ENCODE measurements at regions not wholly inside any gene's neighbourhood (a gene's known extent, or its start where the extent isn't known, plus 50 kb on each side); places are given as distances from the start of the nearest gene placed in this dataset.
"Not testable (repeated sequence)": the region's sequence is repeated elsewhere in the genome, so short reads cannot be mapped to it uniquely, and the experiment has no call there.

GRCh38 chr15:31597466-31597865 is 270.8 kb downstream of the KLF13 start:
- no peak for DNase-seq (ENCODE audit: low read depth)

GRCh38 chr15:31598620-31599019 is 272.0 kb downstream of the KLF13 start:
- DNase-seq (ENCODE audit: low read depth): no peak

GRCh38 chr15:31605467-31605931 is 278.9 kb downstream of the KLF13 start:
- no peak for DNase-seq (ENCODE audit: low read depth)

- DNase-seq (ENCODE audit: low read depth): no peak
Observed at GRCh38 chr15:31606194-31606669, 279.6 kb downstream of the KLF13 start.

DNA sequence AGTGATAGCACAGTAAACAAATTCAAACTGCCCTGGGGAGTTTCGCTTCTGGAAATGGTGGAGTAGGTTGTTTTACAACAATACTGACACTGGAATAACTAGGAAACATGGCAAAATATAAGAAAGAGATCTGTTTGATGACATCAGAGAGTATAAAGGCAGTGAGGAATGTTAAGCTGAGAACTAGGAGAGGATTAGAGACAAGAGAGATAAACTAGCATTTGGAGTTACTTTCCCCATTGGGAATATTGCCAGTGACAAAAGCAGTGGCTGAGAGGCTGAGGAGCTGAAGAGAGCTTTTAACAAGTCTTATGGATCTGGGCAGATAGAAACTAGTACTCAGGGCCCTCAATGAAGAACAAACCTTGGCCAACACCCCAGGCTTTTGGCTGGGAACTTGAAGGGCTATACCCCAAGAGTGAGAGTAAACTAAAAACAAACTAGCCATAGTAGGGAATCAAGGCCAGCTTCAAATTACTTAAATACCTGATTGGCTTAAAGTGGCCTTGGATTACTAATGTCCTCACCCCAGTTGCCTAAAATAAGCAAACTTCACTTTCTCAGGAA is 280.4 kb downstream of the KLF13 start:
- DNase-seq (ENCODE audit: low read depth): no peak

DNA sequence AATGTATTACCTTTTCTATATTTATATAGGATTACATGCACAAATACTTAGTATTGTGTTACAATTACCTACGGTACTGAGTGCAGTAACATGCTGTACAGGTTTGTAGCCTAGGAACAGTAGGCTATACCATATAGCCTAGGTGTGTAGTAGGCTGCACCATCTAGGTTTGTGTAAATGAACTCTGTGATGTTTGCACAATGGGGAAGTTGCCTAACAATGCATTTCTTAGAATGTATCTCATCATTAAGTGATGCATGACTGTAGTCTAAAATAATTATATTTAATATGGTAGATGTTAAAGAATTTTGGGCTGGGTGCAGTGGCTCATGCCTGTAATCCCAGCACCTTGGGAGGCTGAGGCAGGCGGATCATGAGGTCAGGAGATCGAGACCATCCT is 281.0 kb downstream of the KLF13 start:
- DNase-seq (ENCODE audit: low read depth): no peak

- no peak for DNase-seq (ENCODE audit: low read depth)
Observed at GRCh38 chr15:31609258-31609681, 282.6 kb downstream of the KLF13 start.

DNA sequence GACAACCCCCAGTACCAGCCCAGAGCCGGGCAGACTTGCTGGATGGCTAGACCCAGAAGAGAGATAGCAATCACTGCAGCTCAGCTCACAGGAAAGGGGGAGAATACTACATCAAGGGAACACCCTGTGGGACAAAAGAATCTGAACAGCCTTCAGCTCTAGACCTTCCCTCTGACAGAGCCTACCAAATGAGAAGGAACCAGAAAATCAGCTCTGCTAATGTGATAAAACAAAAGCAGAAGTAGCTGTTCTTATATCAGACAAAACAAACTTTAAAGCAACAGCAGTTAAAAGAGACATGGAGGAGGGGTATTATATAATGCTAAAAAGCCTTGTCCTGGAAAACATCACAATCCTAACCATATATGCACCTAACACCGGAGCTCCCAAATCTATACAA is 283.3 kb downstream of the KLF13 start:
- DNase-seq (ENCODE audit: low read depth): no peak

DNA sequence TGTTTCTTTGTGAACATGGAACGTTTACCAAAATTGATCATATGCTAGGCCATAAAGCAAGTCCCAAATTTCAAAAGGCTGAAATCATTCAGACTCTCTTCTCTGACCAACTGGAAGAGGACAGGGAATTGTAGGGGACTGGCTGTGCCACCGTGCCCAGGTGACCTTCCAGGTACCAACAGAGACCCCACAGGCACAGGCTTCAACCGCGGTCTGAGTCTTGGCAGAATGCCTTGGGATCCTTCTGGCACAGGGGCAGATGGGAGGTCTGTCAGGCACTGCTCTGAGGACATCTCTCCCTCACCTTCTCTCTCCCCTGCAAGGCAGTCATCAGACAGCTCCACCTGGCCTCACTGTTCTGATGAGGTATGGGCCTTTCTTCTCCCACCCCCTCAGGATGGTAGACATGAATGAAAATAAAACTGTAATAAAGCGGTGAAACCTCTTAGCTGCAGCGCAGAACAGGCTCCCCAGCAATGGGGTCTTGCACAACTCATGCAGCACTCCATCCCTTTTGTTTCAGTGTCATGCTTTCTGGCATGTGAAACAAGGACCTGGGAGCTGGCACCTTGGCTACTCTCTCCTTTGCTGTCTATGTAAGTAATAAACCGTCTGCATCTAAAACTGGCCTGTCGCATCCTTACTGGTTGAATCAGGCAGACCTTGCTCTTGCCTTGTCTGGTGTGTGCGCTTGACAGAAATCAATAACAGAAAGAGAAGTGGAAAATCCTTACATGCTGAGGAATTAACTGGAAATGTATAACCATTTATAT is 289.2 kb downstream of the KLF13 start:
- no peak for DNase-seq (ENCODE audit: low read depth)

DNA sequence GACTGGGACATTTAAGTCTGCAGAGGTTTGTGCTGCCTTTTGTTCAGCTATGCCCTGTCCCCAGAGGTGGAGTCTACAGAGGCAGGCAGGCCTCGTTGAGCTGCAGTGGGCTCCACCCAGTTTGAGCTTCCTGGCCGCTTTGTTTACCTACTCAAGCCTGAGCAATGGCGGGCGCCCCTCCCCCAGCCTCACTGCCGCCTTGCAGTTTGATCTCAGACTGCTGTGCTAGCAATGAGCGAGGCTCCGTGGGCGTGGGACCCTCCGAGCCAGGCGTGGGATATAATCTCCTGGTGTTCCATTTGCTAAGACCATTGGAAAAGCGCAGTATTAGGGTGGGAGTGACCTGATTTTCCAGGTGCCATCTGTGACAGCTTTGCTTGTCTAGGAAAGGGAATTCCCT is 296.7 kb downstream of the KLF13 start:
- not testable (repeated sequence) for DNase-seq (ENCODE audit: low read depth)

DNA sequence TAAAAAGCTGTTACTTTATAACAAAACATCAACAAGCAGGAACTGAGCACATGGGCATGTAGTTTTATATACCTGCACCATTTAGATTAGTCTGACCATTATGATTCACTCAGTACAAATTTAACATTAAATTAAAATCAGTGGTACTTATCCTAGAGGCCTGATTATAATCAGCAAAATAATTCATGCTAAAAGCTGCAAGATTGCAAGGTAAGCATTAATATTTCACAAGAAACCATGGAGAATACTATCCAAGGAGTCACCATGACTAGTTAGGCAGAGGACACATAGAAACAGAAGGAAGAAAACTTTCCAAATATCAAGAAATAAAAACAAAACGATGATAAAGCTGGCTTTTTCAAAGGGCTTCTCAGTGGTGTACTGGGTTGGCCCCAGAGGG is 297.5 kb downstream of the KLF13 start:
- DNase-seq (ENCODE audit: low read depth): not testable (repeated sequence)

GRCh38 chr15:31635715-31636114 is 309.1 kb downstream of the KLF13 start:
- DNase-seq (ENCODE audit: low read depth): not testable (repeated sequence)

- DNase-seq (ENCODE audit: low read depth): not testable (repeated sequence)
Observed at GRCh38 chr15:31636911-31637310, 310.3 kb downstream of the KLF13 start.

DNA sequence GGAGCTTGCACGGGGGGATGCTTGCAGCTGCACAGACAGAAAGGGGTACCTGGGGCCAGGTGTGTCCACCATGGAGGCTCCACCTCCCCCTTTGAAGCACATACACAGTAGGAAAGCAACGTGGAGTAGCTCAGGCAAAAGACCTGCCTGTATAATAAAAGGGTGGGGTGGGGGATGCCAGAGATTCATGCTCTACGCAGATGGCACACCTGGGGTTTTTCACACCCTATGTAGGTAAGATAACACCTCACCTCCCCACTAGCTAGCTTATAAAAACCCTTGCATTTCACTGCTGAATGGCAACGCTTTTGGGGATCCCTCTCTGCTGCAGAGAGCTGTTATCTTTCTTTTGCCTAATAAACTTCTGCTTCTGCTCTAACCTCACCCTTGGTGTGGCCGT is 317.3 kb downstream of the KLF13 start:
- not testable (repeated sequence) for DNase-seq (ENCODE audit: low read depth)

- DNase-seq (ENCODE audit: low read depth): not testable (repeated sequence)
Observed at GRCh38 chr15:31644761-31645160, 318.1 kb downstream of the KLF13 start.

GRCh38 chr15:31647337-31647826 is 320.7 kb downstream of the KLF13 start:
- not testable (repeated sequence) for DNase-seq (ENCODE audit: low read depth)

DNA sequence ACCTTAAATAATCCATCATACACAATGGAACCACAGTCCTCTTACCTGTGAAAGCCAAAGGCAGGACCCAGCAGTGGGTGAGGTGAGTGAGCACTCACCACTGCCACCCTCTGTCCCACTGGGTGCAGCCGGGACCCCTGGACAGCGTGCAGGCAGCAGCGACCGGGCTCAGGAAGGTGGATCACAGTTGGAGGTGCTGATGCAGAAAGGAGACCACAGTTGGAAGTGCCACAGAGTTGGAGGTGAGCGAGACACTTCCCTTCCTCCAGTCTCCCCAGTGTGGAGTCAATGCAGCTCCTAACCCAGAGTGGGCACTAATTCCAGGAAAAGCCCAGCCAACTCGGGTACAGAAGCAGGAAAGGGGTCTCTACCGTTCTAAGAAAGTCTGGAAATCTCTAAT is 323.0 kb downstream of the KLF13 start:
- not testable (repeated sequence) for DNase-seq (ENCODE audit: low read depth)

DNA sequence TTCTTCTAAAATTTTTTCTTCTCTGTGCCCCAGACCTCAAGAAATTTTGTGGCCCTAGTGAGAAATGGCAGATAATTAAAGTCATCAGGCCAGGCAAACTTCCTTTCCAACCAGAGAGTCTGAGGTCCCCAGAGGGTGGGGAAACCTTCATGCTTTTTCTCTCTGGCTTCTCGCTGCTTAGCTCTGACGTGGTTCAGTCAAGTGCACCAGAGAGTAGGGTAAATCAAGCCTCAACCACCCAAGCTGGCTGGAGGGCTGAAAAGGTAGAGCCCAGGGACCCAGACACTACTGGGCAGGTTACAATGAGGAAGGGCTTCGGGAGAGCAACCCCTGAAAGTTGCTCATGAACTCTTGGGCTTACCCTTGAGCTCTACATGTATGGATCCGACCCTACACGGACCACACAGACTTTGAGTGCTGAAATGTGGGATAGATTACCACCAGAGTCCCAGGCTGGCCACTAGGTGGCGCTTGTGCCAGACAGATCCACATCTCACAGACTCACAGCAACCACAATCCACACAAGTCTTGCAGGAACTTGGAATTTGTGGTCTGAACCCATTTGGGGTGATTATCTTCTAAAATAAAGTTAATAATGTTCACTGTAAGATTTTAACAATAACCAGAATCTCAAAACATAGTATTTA is 323.5 kb downstream of the KLF13 start:
- DNase-seq (ENCODE audit: low read depth): not testable (repeated sequence)

- not testable (repeated sequence) for DNase-seq (ENCODE audit: low read depth)
Observed at GRCh38 chr15:31656915-31657314, 330.3 kb downstream of the KLF13 start.

- no peak for DNase-seq (ENCODE audit: low read depth)
Observed at GRCh38 chr15:31660816-31661215, 334.2 kb downstream of the KLF13 start.

DNA sequence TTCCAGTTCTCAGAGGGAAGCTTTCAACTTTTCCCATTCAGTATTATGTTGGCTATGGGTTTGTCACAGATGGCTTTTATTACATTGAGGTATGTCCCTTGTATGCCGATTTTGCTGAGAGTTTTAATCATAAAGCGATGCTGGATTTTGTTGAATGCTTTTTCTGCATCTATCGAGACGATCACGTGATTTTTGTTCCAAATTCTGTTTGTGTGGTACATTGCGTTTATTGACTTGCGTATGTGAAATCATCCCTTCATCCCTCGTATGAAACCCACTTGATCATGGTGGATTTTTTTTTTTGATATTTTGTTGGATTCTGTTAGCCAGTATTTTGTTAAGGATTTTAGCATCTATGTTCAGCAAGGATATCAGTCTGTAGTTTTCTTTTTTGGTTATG is 339.1 kb downstream of the KLF13 start:
- DNase-seq (ENCODE audit: low read depth): not testable (repeated sequence)

- not testable (repeated sequence) for DNase-seq (ENCODE audit: low read depth)
Observed at GRCh38 chr15:31669158-31669908, 342.7 kb downstream of the KLF13 start.

Measured in T-helper 22 cell (primary cell).